ENCODE measurements at regions not wholly inside any gene's neighbourhood (a gene's known extent, or its start where the extent isn't known, plus 50 kb on each side); places are given as distances from the start of the nearest gene placed in this dataset.
"Not testable (repeated sequence)": the region's sequence is repeated elsewhere in the genome, so short reads cannot be mapped to it uniquely, and the experiment has no call there.

DNA sequence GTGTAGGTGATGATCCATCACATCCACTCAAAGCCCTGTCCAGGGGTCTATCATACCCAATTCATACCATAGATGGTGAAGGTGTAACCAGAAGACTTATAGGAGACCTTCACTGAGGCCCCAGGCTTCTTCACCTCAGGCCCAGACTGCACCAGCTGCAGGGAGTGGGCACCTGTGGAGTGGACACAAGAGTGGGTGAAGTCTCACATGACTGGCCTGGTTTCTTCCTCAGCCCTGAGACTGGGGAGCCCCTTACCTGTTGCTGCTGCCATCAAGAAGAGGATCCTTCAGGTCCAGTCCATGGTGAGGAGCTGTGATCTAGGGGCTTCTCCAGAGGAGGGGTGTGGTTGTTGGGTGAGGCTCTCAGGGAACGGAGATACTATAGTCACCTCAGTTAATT lies 851.0 kb downstream of the TMEM121 start:
- Histone ChIP-seq H3K4me1 (ENCODE audit: insufficient read depth, low read length) (no peaks in the 10 kb centered on the region), H3K36me3 (ENCODE audit: insufficient read depth, low read length) (no peaks in the 10 kb centered on the region), H2AFZ (ENCODE audit: low read depth, low read length) (no peak overlapping the region), H3K27me3 (ENCODE audit: insufficient read depth, low read length) (no peaks in the 10 kb centered on the region), H3K4me3 (ENCODE audit: low read length) (no peak overlapping the region), H3K9me3 (ENCODE audit: low read length) (no peaks in the 10 kb centered on the region)

- no peaks in the 10 kb centered on the region for H3K36me3 ChIP-seq (ENCODE audit: insufficient read depth, low read length)
- no peaks in the 10 kb centered on the region for H3K27me3 ChIP-seq (ENCODE audit: insufficient read depth, low read length)
- no peak overlapping the region for H2AFZ ChIP-seq (ENCODE audit: low read depth, low read length)
- no peaks in the 10 kb centered on the region for H3K9me3 ChIP-seq (ENCODE audit: low read length)
- H3K4me3 ChIP-seq (ENCODE audit: low read length) = no peak overlapping the region
- no peaks in the 10 kb centered on the region for H3K4me1 ChIP-seq (ENCODE audit: insufficient read depth, low read length)
Observed at GRCh38 chr14:106378191-106378590, 851.8 kb downstream of the TMEM121 start.

DNA sequence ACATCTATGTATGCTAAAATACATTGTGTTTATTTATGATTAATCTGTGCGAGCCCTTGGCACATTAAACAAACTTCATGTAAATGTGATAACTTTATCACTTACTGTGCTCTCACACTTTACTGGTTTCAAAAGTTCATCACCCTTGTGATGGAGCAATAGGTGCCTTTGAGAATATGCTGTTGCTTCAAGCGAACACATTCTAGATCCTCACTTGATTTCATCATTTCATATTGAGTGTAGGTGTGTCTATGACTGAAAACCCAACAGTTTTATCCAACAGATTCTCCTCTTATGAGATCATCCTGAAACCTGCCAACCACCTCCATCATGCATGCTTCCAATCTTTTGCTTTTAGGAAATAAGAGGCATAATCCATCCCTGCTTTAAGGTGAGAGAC lies 854.4 kb downstream of the TMEM121 start:
- Histone ChIP-seq H3K27me3 (ENCODE audit: insufficient read depth, low read length) (no peaks in the 10 kb centered on the region), H3K9me3 (ENCODE audit: low read length) (no peaks in the 10 kb centered on the region), H2AFZ (ENCODE audit: low read depth, low read length) (no peak overlapping the region), H3K4me1 (ENCODE audit: insufficient read depth, low read length) (no peaks in the 10 kb centered on the region), H3K4me3 (ENCODE audit: low read length) (no peak overlapping the region), H3K36me3 (ENCODE audit: insufficient read depth, low read length) (no peaks in the 10 kb centered on the region)

DNA sequence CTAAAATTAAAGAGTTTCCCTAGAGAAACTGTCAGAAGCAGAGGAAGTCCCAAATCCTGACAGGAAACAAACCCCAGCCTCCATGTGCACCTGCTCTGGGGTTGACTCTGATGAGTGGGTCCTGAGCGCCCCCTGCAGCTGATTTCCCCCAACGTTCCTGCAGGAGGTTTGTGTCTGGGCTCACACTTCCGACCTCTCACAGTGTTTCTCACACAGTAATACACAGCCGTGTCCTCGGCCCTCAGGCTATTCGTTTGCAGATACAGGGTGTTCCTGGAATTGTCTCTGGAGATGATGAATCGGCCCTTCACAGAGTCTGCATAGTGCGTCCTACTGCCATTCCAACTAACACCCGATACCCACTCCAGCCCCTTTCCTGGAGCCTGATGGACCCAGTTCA lies 862.8 kb downstream of the TMEM121 start:
- H3K4me3 ChIP-seq (ENCODE audit: low read length); H3K36me3 ChIP-seq (ENCODE audit: insufficient read depth, low read length); H3K27me3 ChIP-seq (ENCODE audit: insufficient read depth, low read length); H3K9me3 ChIP-seq (ENCODE audit: low read length); H2AFZ ChIP-seq (ENCODE audit: low read depth, low read length); H3K4me1 ChIP-seq (ENCODE audit: insufficient read depth, low read length): not testable (repeated sequence)

DNA sequence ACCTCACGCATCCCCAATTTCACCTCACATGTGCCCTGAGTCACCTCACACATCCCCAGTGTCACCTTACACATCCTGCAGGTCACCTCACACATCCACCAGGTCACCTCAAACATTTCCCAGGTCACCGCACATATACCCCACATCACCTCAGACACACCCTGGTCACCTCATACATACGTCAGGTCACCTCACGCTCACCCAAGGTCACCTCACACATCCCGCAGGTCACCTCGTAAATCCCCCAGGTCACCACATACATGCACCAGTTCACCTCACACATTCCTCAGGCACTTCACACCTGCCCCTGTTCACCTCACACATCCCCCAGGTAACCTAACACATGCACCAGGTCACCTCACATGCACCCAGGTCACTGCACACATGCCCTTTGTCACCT lies 864.0 kb downstream of the TMEM121 start:
- no peaks in the 10 kb centered on the region for H3K9me3 ChIP-seq (ENCODE audit: low read length)
- H3K27me3 ChIP-seq (ENCODE audit: insufficient read depth, low read length) = no peaks in the 10 kb centered on the region
- H3K4me1 ChIP-seq (ENCODE audit: insufficient read depth, low read length) = no peaks in the 10 kb centered on the region
- no peak overlapping the region for H3K4me3 ChIP-seq (ENCODE audit: low read length)
- no peak overlapping the region for H2AFZ ChIP-seq (ENCODE audit: low read depth, low read length)
- H3K36me3 ChIP-seq (ENCODE audit: insufficient read depth, low read length) = no peaks in the 10 kb centered on the region

- H3K9me3 ChIP-seq (ENCODE audit: low read length) = no peaks in the 10 kb centered on the region
- no peaks in the 10 kb centered on the region for H3K27me3 ChIP-seq (ENCODE audit: insufficient read depth, low read length)
- no peak overlapping the region for H2AFZ ChIP-seq (ENCODE audit: low read depth, low read length)
- no peaks in the 10 kb centered on the region for H3K4me1 ChIP-seq (ENCODE audit: insufficient read depth, low read length)
- H3K4me3 ChIP-seq (ENCODE audit: low read length) = no peak overlapping the region
- no peaks in the 10 kb centered on the region for H3K36me3 ChIP-seq (ENCODE audit: insufficient read depth, low read length)
Observed at GRCh38 chr14:106390947-106391346, 864.6 kb downstream of the TMEM121 start.

DNA sequence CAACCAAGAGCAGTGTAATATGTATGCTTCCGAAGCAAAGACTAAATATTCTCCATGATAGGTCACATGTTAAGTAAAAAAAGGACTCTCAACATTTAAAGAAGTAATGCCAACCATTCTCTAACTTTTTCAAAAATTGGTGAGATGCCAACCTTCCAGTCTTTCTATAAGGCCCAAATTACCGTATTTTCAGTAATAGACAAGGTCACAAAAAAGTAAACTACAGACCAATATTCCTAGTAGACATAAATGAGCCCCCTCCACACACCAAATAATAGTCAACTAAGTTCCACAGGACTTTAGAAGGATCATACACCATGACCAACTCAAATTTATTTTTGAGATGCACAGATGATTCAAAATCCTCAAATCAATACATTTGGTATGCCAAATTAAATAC lies 867.4 kb downstream of the TMEM121 start:
- Histone ChIP-seq H2AFZ (ENCODE audit: low read depth, low read length) (no peak overlapping the region), H3K36me3 (ENCODE audit: insufficient read depth, low read length) (no peaks in the 10 kb centered on the region), H3K4me3 (ENCODE audit: low read length) (no peak overlapping the region), H3K27me3 (ENCODE audit: insufficient read depth, low read length) (no peaks in the 10 kb centered on the region), H3K9me3 (ENCODE audit: low read length) (no peaks in the 10 kb centered on the region), H3K4me1 (ENCODE audit: insufficient read depth, low read length) (no peaks in the 10 kb centered on the region)

DNA sequence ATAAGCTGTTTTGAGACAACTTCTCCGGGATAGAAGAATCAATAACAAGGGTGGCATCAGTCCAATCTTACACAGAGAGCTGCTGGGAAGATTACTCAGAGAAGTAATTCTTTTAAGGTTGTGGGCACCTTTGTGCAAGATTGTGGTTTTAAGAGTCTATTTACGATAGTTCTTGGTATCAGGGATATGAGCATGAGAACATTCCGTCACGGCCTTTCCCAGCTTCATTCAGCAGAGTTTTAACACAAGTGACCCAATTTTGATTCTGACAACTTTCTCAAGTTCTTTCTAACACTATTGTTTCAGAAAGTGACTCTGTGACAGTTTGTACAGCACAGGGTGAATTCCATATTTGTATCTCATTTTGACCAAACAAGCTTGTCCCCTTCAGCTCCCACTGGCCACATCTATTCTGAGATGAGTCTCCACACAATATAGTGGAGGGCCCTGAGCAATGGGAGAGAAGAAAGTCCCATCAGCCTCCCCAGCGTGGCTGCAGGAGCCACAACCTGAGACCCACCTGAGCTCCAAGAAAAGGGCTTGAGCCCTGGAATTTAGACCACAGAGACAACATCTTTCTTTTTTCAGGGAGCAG lies 869.2 kb downstream of the TMEM121 start:
- Histone ChIP-seq H3K36me3 (ENCODE audit: insufficient read depth, low read length) (no peaks in the 10 kb centered on the region), H3K27me3 (ENCODE audit: insufficient read depth, low read length) (no peaks in the 10 kb centered on the region), H3K9me3 (ENCODE audit: low read length) (no peaks in the 10 kb centered on the region), H3K4me3 (ENCODE audit: low read length) (no peak overlapping the region), H2AFZ (ENCODE audit: low read depth, low read length) (no peak overlapping the region), H3K4me1 (ENCODE audit: insufficient read depth, low read length) (no peaks in the 10 kb centered on the region)

GRCh38 chr14:106396999-106397398 lies 870.6 kb downstream of the TMEM121 start:
- no peaks in the 10 kb centered on the region for H3K27me3 ChIP-seq (ENCODE audit: insufficient read depth, low read length)
- no peaks in the 10 kb centered on the region for H3K4me1 ChIP-seq (ENCODE audit: insufficient read depth, low read length)
- H3K4me3 ChIP-seq (ENCODE audit: low read length) = no peak overlapping the region
- H3K36me3 ChIP-seq (ENCODE audit: insufficient read depth, low read length) = no peaks in the 10 kb centered on the region
- no peak overlapping the region for H2AFZ ChIP-seq (ENCODE audit: low read depth, low read length)
- H3K9me3 ChIP-seq (ENCODE audit: low read length) = no peaks in the 10 kb centered on the region

- H3K36me3 ChIP-seq (ENCODE audit: insufficient read depth, low read length); H2AFZ ChIP-seq (ENCODE audit: low read depth, low read length); H3K27me3 ChIP-seq (ENCODE audit: insufficient read depth, low read length); H3K4me1 ChIP-seq (ENCODE audit: insufficient read depth, low read length); H3K4me3 ChIP-seq (ENCODE audit: low read length); H3K9me3 ChIP-seq (ENCODE audit: low read length): not testable (repeated sequence)
Observed at GRCh38 chr14:106398931-106399331, 872.5 kb downstream of the TMEM121 start.

- H3K27me3 ChIP-seq (ENCODE audit: insufficient read depth, low read length); H3K36me3 ChIP-seq (ENCODE audit: insufficient read depth, low read length); H2AFZ ChIP-seq (ENCODE audit: low read depth, low read length); H3K4me1 ChIP-seq (ENCODE audit: insufficient read depth, low read length); H3K4me3 ChIP-seq (ENCODE audit: low read length); H3K9me3 ChIP-seq (ENCODE audit: low read length): not testable (repeated sequence)
Observed at GRCh38 chr14:106401316-106401715, 874.9 kb downstream of the TMEM121 start.

DNA sequence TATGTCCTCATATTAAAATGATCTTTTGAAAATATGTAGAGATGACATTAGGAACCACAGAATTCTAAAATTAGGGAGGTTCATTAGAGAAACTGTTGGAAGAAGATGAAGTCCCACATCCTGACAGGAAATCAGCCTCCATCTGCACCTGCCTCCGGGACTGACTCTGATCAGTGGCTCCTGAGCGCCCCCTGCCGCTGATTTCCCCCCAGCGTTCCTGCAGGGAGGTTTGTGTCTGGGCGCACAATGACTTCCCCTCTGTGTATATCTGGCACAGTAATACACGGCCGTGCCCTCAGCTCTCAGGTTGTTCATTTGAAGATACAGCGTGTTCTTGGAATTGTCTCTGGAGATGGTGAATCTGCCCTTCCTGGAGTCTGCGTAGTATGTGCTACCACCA lies 883.8 kb downstream of the TMEM121 start:
- H3K27me3 ChIP-seq (ENCODE audit: insufficient read depth, low read length); H3K4me1 ChIP-seq (ENCODE audit: insufficient read depth, low read length); H3K4me3 ChIP-seq (ENCODE audit: low read length); H2AFZ ChIP-seq (ENCODE audit: low read depth, low read length); H3K36me3 ChIP-seq (ENCODE audit: insufficient read depth, low read length); H3K9me3 ChIP-seq (ENCODE audit: low read length): not testable (repeated sequence)

- H3K36me3 ChIP-seq (ENCODE audit: insufficient read depth, low read length) = no peaks in the 10 kb centered on the region
- H3K27me3 ChIP-seq (ENCODE audit: insufficient read depth, low read length) = no peaks in the 10 kb centered on the region
- H2AFZ ChIP-seq (ENCODE audit: low read depth, low read length) = no peak overlapping the region
- no peaks in the 10 kb centered on the region for H3K4me1 ChIP-seq (ENCODE audit: insufficient read depth, low read length)
- H3K4me3 ChIP-seq (ENCODE audit: low read length) = no peak overlapping the region
- H3K9me3 ChIP-seq (ENCODE audit: low read length) = no peaks in the 10 kb centered on the region
Observed at GRCh38 chr14:106414464-106414863, 888.1 kb downstream of the TMEM121 start.

DNA sequence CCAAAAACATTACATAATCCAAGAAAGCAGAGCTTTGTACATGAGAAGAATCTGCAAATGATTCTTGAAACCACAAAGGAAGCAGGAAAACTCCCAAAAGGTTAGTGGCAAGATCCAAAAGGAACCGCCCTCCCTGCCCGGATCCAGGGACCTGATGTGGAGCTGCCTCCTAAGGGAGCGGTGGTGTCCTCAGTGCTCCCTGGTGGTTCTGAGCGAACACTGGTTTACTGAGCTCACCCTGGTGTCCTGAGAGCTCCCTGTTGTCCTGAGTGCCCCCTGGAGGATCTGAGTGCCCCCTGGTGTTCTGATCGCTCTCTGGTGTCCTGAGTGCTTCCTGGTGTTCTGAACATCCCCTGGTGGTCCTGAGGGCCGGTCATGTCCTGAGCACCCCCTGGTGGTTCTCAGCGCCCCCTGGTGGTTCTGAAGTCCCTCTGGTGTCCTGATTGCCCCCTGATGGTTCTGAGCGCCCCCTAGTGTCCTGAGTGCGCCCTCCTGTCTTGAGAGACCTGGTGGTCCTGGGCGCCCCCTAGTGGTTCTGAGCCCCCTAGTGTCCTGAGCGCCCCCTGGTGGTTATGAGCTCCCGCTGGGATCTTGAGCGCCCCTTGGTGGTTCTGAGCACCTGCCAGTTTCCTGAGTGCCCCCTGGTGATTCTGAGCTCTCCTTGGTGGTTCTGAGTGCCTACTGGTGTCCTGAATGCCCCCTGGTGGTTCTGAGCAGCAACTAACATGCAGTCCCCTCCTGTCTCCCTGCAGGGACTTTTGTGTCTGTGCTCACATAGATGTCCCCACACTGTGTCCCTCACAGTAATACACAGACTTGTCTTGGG lies 891.1 kb downstream of the TMEM121 start:
- Histone ChIP-seq H3K4me3 (ENCODE audit: low read length) (no peak overlapping the region), H3K4me1 (ENCODE audit: insufficient read depth, low read length) (no peaks in the 10 kb centered on the region), H2AFZ (ENCODE audit: low read depth, low read length) (no peak overlapping the region), H3K36me3 (ENCODE audit: insufficient read depth, low read length) (no peaks in the 10 kb centered on the region), H3K9me3 (ENCODE audit: low read length) (no peaks in the 10 kb centered on the region), H3K27me3 (ENCODE audit: insufficient read depth, low read length) (no peaks in the 10 kb centered on the region)

All from neuron (in vitro differentiated cells).